ENCODE measurements at regions not wholly inside any gene's neighbourhood (a gene's known extent, or its start where the extent isn't known, plus 50 kb on each side); places are given as distances from the start of the nearest gene placed in this dataset.
"Not testable (repeated sequence)": the region's sequence is repeated elsewhere in the genome, so short reads cannot be mapped to it uniquely, and the experiment has no call there.

- DNase-seq (ENCODE audit: low read depth, low spot score); H3K4me3 ChIP-seq (ENCODE audit: low read depth, low read length); CTCF ChIA-PET; H3K27me3 ChIP-seq (ENCODE audit: control insufficient read depth, insufficient read depth, low read length); H3K27ac ChIP-seq (ENCODE audit: low read depth, low read length); POLR2A ChIA-PET: not testable (repeated sequence)
- peaks cover 28% of the 10 kb centered on the region for H3K9me3 ChIP-seq (ENCODE audit: control insufficient read depth, insufficient read depth, low read length)
Measured at GRCh38 chr4:189586908-189587632, 353.6 kb upstream of the FRG1 start.

- POLR2A ChIA-PET; DNase-seq (ENCODE audit: low read depth, low spot score); H3K27ac ChIP-seq (ENCODE audit: low read depth, low read length); H3K4me3 ChIP-seq (ENCODE audit: low read depth, low read length); CTCF ChIA-PET; H3K27me3 ChIP-seq (ENCODE audit: control insufficient read depth, insufficient read depth, low read length): not testable (repeated sequence)
- peaks cover 24% of the 10 kb centered on the region for H3K9me3 ChIP-seq (ENCODE audit: control insufficient read depth, insufficient read depth, low read length)
Measured at GRCh38 chr4:189589201-189589600, 351.5 kb upstream of the FRG1 start.

DNA sequence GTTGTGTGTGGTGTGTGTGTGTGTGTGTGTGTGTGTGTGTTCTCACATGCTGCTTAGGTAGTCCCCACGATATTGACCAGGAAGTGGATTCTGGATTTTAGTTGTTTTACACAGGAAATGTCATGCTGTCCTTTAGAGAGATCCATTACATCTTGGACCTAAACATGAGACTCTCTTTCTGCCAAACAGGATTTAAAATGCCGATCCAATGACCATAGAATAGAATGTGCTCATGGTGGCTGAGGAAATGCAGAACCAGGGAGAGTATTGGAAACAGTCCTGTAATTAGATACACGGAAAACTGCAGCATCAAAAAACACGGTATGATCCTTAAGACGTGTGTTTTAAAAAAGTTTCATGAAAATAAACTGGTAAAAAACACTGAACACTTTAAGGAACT is 347.8 kb upstream of the FRG1 start:
- CTCF ChIA-PET, result no interaction called here
- no peak overlapping the region for H3K4me3 ChIP-seq (ENCODE audit: low read depth, low read length)
- no peaks in the 10 kb centered on the region for H3K27me3 ChIP-seq (ENCODE audit: control insufficient read depth, insufficient read depth, low read length)
- POLR2A ChIA-PET, result no interaction called here
- H3K9me3 ChIP-seq (ENCODE audit: control insufficient read depth, insufficient read depth, low read length), result peaks cover 16% of the 10 kb centered on the region
- TF ChIP-seq, protein P1, sequence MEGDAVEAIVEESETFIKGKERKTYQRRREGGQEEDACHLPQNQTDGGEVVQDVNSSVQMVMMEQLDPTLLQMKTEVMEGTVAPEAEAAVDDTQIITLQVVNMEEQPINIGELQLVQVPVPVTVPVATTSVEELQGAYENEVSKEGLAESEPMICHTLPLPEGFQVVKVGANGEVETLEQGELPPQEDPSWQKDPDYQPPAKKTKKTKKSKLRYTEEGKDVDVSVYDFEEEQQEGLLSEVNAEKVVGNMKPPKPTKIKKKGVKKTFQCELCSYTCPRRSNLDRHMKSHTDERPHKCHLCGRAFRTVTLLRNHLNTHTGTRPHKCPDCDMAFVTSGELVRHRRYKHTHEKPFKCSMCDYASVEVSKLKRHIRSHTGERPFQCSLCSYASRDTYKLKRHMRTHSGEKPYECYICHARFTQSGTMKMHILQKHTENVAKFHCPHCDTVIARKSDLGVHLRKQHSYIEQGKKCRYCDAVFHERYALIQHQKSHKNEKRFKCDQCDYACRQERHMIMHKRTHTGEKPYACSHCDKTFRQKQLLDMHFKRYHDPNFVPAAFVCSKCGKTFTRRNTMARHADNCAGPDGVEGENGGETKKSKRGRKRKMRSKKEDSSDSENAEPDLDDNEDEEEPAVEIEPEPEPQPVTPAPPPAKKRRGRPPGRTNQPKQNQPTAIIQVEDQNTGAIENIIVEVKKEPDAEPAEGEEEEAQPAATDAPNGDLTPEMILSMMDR (IDR thresholded peaks at IDR 0.05; ENCODE audit: low read depth, low read length), result no peak
- DNase-seq (ENCODE audit: low read depth, low spot score), result no peak
- H3K27ac ChIP-seq (ENCODE audit: low read depth, low read length), result no peak overlapping the region

- no peak overlapping the region for H3K27ac ChIP-seq (ENCODE audit: low read depth, low read length)
- no peak for DNase-seq (ENCODE audit: low read depth, low spot score)
- CTCF ChIA-PET, result no interaction called here
- H3K27me3 ChIP-seq (ENCODE audit: control insufficient read depth, insufficient read depth, low read length), result no peaks in the 10 kb centered on the region
- no peak overlapping the region for H3K4me3 ChIP-seq (ENCODE audit: low read depth, low read length)
- H3K9me3 ChIP-seq (ENCODE audit: control insufficient read depth, insufficient read depth, low read length), result peaks cover 31% of the 10 kb centered on the region
- TF ChIP-seq, protein P1 (IDR thresholded peaks at IDR 0.05; ENCODE audit: low read depth, low read length), result no peak
- POLR2A ChIA-PET, result no interaction called here
Measured at GRCh38 chr4:189597341-189597740, 343.3 kb upstream of the FRG1 start.

DNA sequence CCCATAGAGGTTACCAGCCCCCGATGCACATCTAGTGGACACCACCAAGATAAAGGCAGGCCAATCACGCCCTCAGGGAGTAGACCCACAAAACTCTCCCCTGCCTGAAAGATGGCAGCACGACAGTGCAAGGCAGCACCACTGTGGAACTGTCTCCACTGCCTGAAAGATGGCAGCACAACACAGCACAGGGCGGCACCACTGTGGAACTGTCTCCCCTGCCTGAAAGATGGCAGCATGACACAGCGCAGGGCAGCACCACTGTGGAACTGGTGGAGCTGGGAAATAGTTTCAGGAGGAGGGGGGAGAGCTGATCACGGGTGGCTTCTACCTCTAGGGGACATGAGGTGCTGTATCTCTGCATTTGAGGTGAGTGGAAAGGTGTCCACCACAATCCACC is 340.4 kb upstream of the FRG1 start:
- peaks cover 34% of the 10 kb centered on the region for H3K9me3 ChIP-seq (ENCODE audit: control insufficient read depth, insufficient read depth, low read length)
- ChIA-PET CTCF (no interaction called here), POLR2A (no interaction called here)
- H3K4me3 ChIP-seq (ENCODE audit: low read depth, low read length), result no peak overlapping the region
- no peak for DNase-seq (ENCODE audit: low read depth, low spot score)
- H3K27me3 ChIP-seq (ENCODE audit: control insufficient read depth, insufficient read depth, low read length), result no peaks in the 10 kb centered on the region
- no peak overlapping the region for H3K27ac ChIP-seq (ENCODE audit: low read depth, low read length)
- TF ChIP-seq, protein P1 (IDR thresholded peaks at IDR 0.05; ENCODE audit: low read depth, low read length), result no peak

GRCh38 chr4:189600718-189601435 is 339.8 kb upstream of the FRG1 start:
- TF ChIP-seq, protein P1 (IDR thresholded peaks at IDR 0.05; ENCODE audit: low read depth, low read length), result no peak
- Histone ChIP-seq H3K9me3 (ENCODE audit: control insufficient read depth, insufficient read depth, low read length) (peaks cover 31% of the 10 kb centered on the region), H3K27ac (ENCODE audit: low read depth, low read length) (no peak overlapping the region), H3K27me3 (ENCODE audit: control insufficient read depth, insufficient read depth, low read length) (no peaks in the 10 kb centered on the region), H3K4me3 (ENCODE audit: low read depth, low read length) (no peak overlapping the region)
- POLR2A ChIA-PET, result no interaction called here
- DNase-seq (ENCODE audit: low read depth, low spot score), result no peak
- CTCF ChIA-PET, result no interaction called here

- DNase-seq (ENCODE audit: low read depth, low spot score); H3K27me3 ChIP-seq (ENCODE audit: control insufficient read depth, insufficient read depth, low read length); H3K4me3 ChIP-seq (ENCODE audit: low read depth, low read length); CTCF ChIA-PET; POLR2A ChIA-PET; H3K27ac ChIP-seq (ENCODE audit: low read depth, low read length): not testable (repeated sequence)
- peaks cover 31% of the 10 kb centered on the region for H3K9me3 ChIP-seq (ENCODE audit: control insufficient read depth, insufficient read depth, low read length)
Measured at GRCh38 chr4:189602827-189603226, 337.8 kb upstream of the FRG1 start.

GRCh38 chr4:189610571-189610970 is 330.1 kb upstream of the FRG1 start:
- H3K27ac ChIP-seq (ENCODE audit: low read depth, low read length); POLR2A ChIA-PET; CTCF ChIA-PET; H3K4me3 ChIP-seq (ENCODE audit: low read depth, low read length); DNase-seq (ENCODE audit: low read depth, low spot score); H3K27me3 ChIP-seq (ENCODE audit: control insufficient read depth, insufficient read depth, low read length): not testable (repeated sequence)
- H3K9me3 ChIP-seq (ENCODE audit: control insufficient read depth, insufficient read depth, low read length), result peaks cover 29% of the 10 kb centered on the region

Measured in AG04450 (cell line).